GM19240 (cell line): ENCODE measurements at regions not wholly inside any gene's neighbourhood (a gene's known extent, or its start where the extent isn't known, plus 50 kb on each side); places are given as distances from the start of the nearest gene placed in this dataset.
"Not testable (repeated sequence)": the region's sequence is repeated elsewhere in the genome, so short reads cannot be mapped to it uniquely, and the experiment has no call there.

ENCODE experiments used
- DNase-seq: peaks from one replicate; pipeline ENCODE4 v3.0.0; 2011; ENCODE audit warnings: low spot score; ENCODE audit not compliant: insufficient read length

- no peak for DNase-seq
These were observed 866.3 kb upstream of the GBE1 start for GRCh38 chr3:82627733-82628132.

- DNase-seq = not testable (repeated sequence)
These were observed 859.3 kb upstream of the GBE1 start for GRCh38 chr3:82620744-82621143.

GRCh38 chr3:82618594-82618993 is 857.1 kb upstream of the GBE1 start:
- no peak for DNase-seq

GRCh38 chr3:82610236-82610635 is 848.8 kb upstream of the GBE1 start:
- no peak for DNase-seq

GRCh38 chr3:82607391-82607790 is 845.9 kb upstream of the GBE1 start:
- DNase-seq = no peak

GRCh38 chr3:82596805-82597204 is 835.4 kb upstream of the GBE1 start:
- DNase-seq = no peak

- no peak for DNase-seq
These were observed 834.1 kb upstream of the GBE1 start for GRCh38 chr3:82595530-82595929.

GRCh38 chr3:82587174-82587573 is 825.7 kb upstream of the GBE1 start:
- no peak for DNase-seq

- DNase-seq = no peak
These were observed 825.0 kb upstream of the GBE1 start for GRCh38 chr3:82586414-82586813.

- not testable (repeated sequence) for DNase-seq
These were observed 824.6 kb upstream of the GBE1 start for GRCh38 chr3:82586002-82586401.

- DNase-seq = not testable (repeated sequence)
These were observed 824.1 kb upstream of the GBE1 start for GRCh38 chr3:82585591-82585990.

- DNase-seq = not testable (repeated sequence)
These were observed 823.4 kb upstream of the GBE1 start for GRCh38 chr3:82584861-82585260.

- DNase-seq = not testable (repeated sequence)
These were observed 823.0 kb upstream of the GBE1 start for GRCh38 chr3:82584415-82584814.

GRCh38 chr3:82581350-82581749 is 819.9 kb upstream of the GBE1 start:
- no peak for DNase-seq

- DNase-seq = no peak
These were observed 811.3 kb upstream of the GBE1 start for GRCh38 chr3:82572721-82573120.

- no peak for DNase-seq
These were observed 807.4 kb upstream of the GBE1 start for GRCh38 chr3:82568776-82569338.

GRCh38 chr3:82567029-82567600 is 805.7 kb upstream of the GBE1 start:
- no peak for DNase-seq

- no peak for DNase-seq
These were observed 801.5 kb upstream of the GBE1 start for GRCh38 chr3:82562896-82563295.

GRCh38 chr3:82561784-82562183 is 800.3 kb upstream of the GBE1 start:
- DNase-seq = no peak

- no peak for DNase-seq
These were observed 796.6 kb upstream of the GBE1 start for GRCh38 chr3:82558081-82558480.

- no peak for DNase-seq
These were observed 794.7 kb upstream of the GBE1 start for GRCh38 chr3:82556113-82556512.

- not testable (repeated sequence) for DNase-seq
These were observed 781.1 kb upstream of the GBE1 start for GRCh38 chr3:82542556-82542955.

- no peak for DNase-seq
These were observed 760.2 kb upstream of the GBE1 start for GRCh38 chr3:82521657-82522056.

- DNase-seq = no peak
These were observed 759.4 kb upstream of the GBE1 start for GRCh38 chr3:82520846-82521245.
